Fibroblast of skin of left biceps (primary cell): ENCODE measurements at regions not wholly inside any gene's neighbourhood (a gene's known extent, or its start where the extent isn't known, plus 50 kb on each side); places are given as distances from the start of the nearest gene placed in this dataset.

Experiments used
- DNase-seq, 2 experiments: peaks; one replicate each; pipeline ENCODE4 v3.0.0-alpha.2; 2013; ENCODE audit warnings: low read depth in 2 of 2

DNA sequence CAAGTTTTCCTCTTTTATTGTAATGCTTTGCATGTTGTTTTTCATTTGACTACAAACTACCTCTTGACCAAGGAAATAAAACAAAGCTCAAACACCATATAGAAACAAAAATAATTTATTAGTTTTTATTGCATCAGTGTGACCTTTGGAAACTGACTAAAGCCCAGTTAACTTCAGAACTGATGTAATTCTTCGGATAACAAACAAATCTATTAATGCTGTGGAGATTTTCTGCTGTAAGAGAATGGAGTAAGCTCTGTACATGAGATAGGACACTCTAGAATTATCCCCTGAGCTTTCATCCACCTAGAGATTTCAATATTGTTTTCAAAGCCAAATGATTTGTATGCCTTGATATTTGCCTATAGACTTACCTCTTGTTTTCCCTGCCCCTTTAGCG is 154.0 kb upstream of the KCNK2 start:
- no peak for DNase-seq

GRCh38 chr1:214933375-214933774 is 149.2 kb upstream of the KCNK2 start:
- DNase-seq = no peak

DNA sequence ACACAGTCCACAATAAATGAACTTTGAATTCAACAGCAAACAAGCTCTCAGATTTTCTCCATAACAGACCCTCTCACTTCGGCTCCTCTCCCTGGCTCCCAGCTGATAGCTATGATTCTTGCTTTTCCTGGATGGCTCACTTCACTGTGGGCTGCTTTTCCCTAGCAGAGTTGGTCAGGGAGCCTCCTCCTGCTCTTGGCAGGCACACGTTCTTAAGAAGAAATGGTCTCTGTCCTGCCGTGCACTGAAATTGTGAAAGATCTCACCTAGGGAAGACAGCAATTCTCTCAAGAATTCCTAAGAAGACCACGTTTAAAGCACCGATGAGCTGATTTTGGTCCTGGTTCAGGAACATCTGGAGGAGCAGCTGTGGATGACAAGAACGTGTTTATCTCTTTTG is 148.5 kb upstream of the KCNK2 start:
- DNase-seq = no peak

DNA sequence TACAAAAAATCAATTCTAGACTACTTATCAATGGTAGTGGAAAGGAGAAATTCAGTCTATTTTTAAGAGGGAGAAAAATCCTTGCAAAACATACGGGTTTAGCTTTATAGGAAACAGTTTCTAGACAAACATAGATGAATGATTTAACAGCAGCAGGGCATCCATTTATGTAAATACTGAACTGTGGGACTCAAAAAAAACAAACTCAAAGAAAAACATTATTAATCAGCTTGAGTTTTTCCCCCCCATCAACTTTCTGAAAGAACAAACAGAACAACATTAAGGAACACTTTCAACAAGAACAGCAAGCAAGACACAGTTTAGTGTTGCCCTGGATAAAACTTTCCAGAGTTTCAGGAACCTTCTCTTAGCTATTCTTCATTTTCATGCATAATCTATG is 147.3 kb upstream of the KCNK2 start:
- no peak for DNase-seq

DNA sequence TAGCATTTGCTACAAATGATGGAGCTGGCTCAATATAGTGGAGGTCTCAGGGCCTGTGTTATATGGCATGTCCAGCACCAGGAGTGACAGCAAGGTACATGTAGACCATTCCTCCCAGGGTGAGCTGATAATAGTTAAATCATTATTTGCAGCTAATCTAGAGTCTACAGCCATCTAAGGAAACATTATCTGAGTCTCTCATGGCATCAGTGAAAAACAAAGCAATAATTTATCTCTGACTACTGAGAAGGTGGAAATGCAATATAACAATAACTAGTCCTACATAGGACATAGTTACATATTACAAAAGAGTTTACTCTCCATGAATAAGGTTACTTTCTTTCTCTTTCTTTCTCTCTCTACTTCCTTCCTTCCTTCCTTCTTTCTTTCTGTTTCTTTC is 143.4 kb upstream of the KCNK2 start:
- DNase-seq = no peak

- no peak for DNase-seq
These were observed 141.5 kb upstream of the KCNK2 start for GRCh38 chr1:214941061-214941460.

DNA sequence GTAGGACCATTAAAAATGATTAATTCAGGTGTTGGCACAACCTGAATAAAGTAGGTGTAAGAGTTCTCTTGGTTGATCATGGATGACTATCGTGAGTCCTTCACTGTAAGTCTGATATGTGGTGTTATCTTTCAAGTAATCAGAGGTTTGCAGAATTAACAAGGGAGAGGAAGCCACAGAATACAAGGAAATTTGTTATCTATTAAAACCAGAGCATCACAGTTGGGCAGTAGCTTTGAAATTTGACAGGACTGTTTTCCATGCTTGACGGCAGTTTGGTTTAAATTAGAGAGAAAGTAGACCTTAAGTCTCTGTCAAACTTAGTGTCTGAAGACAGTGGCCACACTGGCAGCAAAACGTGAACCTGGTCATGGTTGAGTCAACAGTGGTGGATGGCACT is 139.5 kb upstream of the KCNK2 start:
- no peak for DNase-seq

GRCh38 chr1:214946615-214947014 is 135.9 kb upstream of the KCNK2 start:
- no peak for DNase-seq

DNA sequence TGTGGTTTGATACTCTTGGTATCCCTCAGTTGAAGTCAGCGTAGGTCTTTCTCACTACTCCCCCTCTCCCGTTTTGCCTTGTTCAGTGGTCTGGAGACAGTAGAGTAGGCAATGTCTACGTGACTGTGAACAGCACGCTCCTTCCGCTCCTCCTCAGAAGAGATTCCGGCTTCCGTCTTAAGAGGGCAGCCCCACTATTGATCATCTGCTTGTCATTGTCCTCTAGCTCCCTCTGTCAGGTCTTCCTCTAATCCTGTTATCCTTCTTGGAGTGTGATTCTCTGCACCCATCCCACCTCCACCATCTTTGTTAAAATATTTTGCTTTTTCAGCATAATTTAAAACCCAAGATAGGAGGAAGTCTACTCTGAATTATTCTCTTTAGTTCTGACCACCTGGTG is 129.9 kb upstream of the KCNK2 start:
- DNase-seq = no peak

DNA sequence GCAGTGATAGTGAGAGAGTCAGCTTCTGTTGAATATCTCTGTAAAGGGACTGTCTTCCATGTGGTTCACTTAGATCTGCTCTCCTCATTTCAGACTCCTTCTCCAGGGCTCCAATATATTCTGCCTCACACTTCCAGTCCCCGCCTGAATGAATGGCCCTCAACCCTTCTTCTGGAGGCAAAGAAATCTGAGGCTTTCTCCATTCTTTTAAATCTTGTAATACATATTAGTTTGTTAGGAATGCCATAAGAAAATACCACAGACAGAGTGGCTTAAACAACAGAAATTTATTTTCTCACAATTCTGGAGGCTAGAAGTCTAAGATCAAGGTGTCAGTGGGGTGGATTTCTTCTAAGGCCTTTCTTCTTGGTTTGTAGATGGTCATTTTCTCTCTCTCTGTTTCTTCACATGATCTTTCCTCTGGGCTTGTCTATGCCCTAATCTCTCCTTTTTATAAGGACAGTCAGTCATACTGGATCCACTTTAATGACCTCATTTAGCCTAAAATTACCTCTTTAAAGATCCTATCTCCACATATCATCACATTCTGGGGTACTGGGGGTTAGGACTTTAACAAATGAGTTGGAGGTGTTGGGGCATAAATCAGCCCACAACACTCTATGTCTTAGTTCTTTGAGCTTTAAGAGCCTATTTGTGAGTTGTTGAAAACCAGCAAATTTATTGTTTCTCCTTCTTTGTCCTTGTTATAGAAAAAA is 128.5 kb upstream of the KCNK2 start:
- no peak for DNase-seq

DNA sequence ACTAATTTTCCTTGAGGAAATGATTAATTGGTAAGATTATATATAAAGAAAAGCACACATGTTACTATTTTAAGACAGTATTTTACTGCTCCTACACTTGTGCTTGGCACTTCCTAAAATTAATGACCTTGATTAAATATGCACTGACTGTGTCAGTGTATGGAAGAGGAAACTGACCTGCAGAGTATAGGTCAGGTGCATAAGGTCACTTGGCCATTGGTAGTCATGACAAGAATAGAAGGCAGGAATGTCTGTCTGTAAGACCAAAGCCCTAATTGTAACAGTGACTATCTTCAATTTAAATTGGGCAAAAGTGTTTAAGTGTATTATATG is 128.0 kb upstream of the KCNK2 start:
- DNase-seq = no peak

GRCh38 chr1:214957330-214958137 is 125.0 kb upstream of the KCNK2 start:
- peak; percentile 100 for DNase-seq

- DNase-seq = no peak
These were observed 124.1 kb upstream of the KCNK2 start for GRCh38 chr1:214958486-214958885.

DNA sequence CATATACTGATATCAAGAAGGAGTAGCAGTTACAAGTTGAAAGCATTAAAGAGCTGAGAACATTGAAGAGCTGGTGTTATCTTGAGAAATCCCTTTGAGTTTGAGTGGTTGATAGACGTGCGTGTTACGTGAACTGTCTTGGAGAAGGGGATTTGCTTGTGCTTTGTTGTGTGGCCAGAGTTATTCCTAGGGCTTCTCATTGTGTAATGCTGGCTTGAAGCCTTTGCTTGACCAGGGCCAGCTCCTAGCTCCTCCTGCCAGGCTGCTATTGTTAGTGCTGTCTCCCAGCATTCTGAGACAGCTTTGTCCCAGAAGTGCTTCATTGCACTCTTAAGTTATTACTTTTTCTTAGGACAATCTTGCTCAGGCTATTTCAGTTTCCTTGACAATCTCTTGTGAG is 116.2 kb upstream of the KCNK2 start:
- no peak for DNase-seq

GRCh38 chr1:214967865-214968575 is 114.5 kb upstream of the KCNK2 start:
- DNase-seq = peak; percentile 69 to 74

- no peak for DNase-seq
These were observed 112.5 kb upstream of the KCNK2 start for GRCh38 chr1:214970016-214970415.

GRCh38 chr1:214971071-214971470 is 111.5 kb upstream of the KCNK2 start:
- no peak for DNase-seq

DNA sequence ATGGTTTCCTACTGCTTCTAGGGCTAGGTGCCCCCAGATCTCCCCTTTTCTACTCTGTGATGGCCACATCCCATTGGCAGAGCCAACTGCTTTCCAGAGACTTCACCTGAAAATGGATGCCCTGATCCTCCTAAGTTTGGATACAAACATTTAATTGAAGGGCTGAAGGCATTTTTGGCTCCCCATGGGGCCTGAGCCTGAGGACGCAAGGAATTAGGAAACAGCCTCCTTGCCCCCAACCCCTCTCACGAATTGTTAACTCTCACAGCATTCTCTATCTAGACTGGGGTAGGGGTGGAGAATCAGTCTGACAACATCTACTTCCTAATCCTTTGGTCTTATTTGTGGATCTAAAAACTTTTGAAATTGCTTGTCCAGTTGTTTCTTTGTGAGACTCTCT is 108.5 kb upstream of the KCNK2 start:
- DNase-seq = no peak

- no peak for DNase-seq
These were observed 105.9 kb upstream of the KCNK2 start for GRCh38 chr1:214976665-214977064.

DNA sequence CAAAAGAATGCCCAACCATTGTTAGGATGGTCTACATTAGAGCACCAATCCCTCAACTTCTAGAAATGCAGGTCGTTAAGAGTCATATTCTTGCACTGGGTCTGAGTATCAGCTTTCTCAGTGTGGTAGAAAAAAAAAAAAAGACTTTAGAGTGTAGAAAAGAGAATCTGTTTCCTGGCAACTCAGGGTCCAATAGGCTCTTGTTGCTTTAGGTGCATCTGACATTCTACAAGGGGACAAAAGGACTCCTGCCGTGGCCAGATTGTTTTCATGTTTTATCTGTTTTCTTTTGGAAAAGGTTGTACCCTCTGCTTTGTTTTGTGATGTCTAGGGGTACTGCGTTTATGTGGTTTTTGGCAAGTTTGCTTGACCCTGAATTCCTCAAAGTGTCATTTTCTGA is 105.4 kb upstream of the KCNK2 start:
- no peak for DNase-seq

- DNase-seq = no peak
These were observed 104.7 kb upstream of the KCNK2 start for GRCh38 chr1:214977700-214978374.

DNA sequence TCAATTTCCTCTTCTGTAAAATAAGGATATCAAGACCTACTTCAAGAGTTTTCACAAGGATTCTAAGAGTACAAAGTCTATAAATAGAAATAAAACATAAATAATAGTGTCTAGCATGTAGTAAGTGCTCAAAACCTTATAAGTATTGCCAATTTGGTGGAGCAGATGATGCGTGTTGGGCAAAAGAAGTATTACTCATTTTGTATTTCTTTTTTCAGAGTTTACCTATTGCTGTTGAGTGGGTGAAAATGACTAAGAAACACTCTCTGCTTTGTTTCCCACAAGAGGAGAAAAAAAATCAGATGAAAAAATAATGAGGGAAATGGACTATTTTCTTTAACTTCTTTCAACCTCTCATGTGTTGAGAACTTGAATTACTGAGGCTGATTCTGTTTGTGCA is 103.3 kb upstream of the KCNK2 start:
- DNase-seq = no peak
